ENCODE measurements at regions not wholly inside any gene's neighbourhood (a gene's known extent, or its start where the extent isn't known, plus 50 kb on each side); places are given as distances from the start of the nearest gene placed in this dataset.

GRCh38 chr6:76792394-76792793 lies 670.9 kb downstream of the HTR1B start:
- no peaks in the 10 kb centered on the region for H3K27me3 ChIP-seq (ENCODE audit: control insufficient read depth in 1 of 2, insufficient read depth in 2 of 2, low read length in 2 of 2)
- TF ChIP-seq ZNF33A (CRISPR knock-in tag; IDR thresholded peaks at IDR 0.05; ENCODE audit: borderline replicate concordance) (no peak), TEF (CRISPR knock-in tag; IDR thresholded peaks at IDR 0.05) (no peak), ZFP36L1 (CRISPR knock-in tag; IDR thresholded peaks at IDR 0.05) (no peak), ZNF678 (CRISPR knock-in tag; IDR thresholded peaks at IDR 0.05) (no peak), ZNF12 (CRISPR knock-in tag; IDR thresholded peaks at IDR 0.05) (no peak), FOXA3 (CRISPR knock-in tag; IDR thresholded peaks at IDR 0.05) (no peak), ZNF792 (CRISPR knock-in tag; IDR thresholded peaks at IDR 0.05) (no peak), ZNF670 (CRISPR knock-in tag; IDR thresholded peaks at IDR 0.05; ENCODE audit: borderline replicate concordance) (no peak), RFX3 (CRISPR knock-in tag; IDR thresholded peaks at IDR 0.05) (no peak), ZNF883 (CRISPR knock-in tag; IDR thresholded peaks at IDR 0.05; ENCODE audit: not compliant biosample characterization) (no peak)
- TF ChIP-seq, protein P1, sequence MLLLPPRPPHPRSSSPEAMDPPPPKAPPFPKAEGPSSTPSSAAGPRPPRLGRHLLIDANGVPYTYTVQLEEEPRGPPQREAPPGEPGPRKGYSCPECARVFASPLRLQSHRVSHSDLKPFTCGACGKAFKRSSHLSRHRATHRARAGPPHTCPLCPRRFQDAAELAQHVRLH (CRISPR knock-in tag; IDR thresholded peaks at IDR 0.05; ENCODE audit: borderline replicate concordance, low read depth) = no peak
- no peak overlapping the region for H3K9ac ChIP-seq (ENCODE audit: insufficient read depth, low read depth, low read length)
- no peaks in the 10 kb centered on the region for H4K20me1 ChIP-seq (ENCODE audit: insufficient read depth, low read length)
- H3K27ac ChIP-seq (ENCODE audit: extremely low read length, insufficient read depth, low read length) = no peak overlapping the region
- peaks cover 21% of the 10 kb centered on the region for H3K4me1 ChIP-seq (ENCODE audit: insufficient read depth, low read length)
- no peak overlapping the region for H2AFZ ChIP-seq (ENCODE audit: low read length)
- intact Hi-C loops (cut with micrococcal nuclease; ENCODE audit: unreplicated experiment) (loop anchor here (5.0 kb wide), 1 partner anchor 1000 kb away; no protein-coding TSS in a partner anchor), in situ Hi-C loops (cut with HindIII; ENCODE audit: extremely low pct_ligation_motif_present, low pct_unique_long_range_greater_than_20kb) (no loop called here)
- no peak overlapping the region for H3K4me2 ChIP-seq (ENCODE audit: low read depth, low read length)
- DNase-seq (ENCODE audit: low spot score) = no peak
- H3K9me3 ChIP-seq (ENCODE audit: low read length) = peaks cover 12% of the 10 kb centered on the region; the same call in 1 of the 2 replicates
- no peak for FAIRE-seq
- WGBS (ENCODE audit: low lambda C conversion rate) = 56% methylated on average over 1 of the region's 1 CpG
- no peak overlapping the region for H3K4me3 ChIP-seq (replicated peaks in 1 of 3; ENCODE audit: insufficient read depth in 1 of 3, low read depth in 2 of 3, low read length in 3 of 3)
- BruUV-seq (replicated peaks) = no TSS peak
- POLR2A ChIA-PET = no interaction called here
- no peaks in the 10 kb centered on the region for H3K36me3 ChIP-seq (replicated peaks in 1 of 2; ENCODE audit: control insufficient read depth in 1 of 2, insufficient read depth in 2 of 2, low read length in 2 of 2)
- no peak for ATAC-seq
- CTCF ChIA-PET (ENCODE audit: low intra/inter-chr PET ratio, low total read pairs) = no interaction called here
- H3K79me2 ChIP-seq (ENCODE audit: insufficient read depth, low read length) = no peaks in the 10 kb centered on the region

Data from HepG2 (cell line).